ENCODE measurements at regions not wholly inside any gene's neighbourhood (a gene's known extent, or its start where the extent isn't known, plus 50 kb on each side); places are given as distances from the start of the nearest gene placed in this dataset.
"Not testable (repeated sequence)": the region's sequence is repeated elsewhere in the genome, so short reads cannot be mapped to it uniquely, and the experiment has no call there.

- TF ChIP-seq CTCF (conservative IDR thresholded peaks at IDR 0.05; ENCODE audit: control insufficient read depth, insufficient read depth, low read depth, low read length): no peak
- H3K4me3 ChIP-seq (ENCODE audit: control insufficient read depth, low read depth, low read length): no peak overlapping the region
- no peak for DNase-seq (ENCODE audit: low read depth)
Measured at GRCh38 chr13:61215601-61216000, 200.0 kb downstream of the PCDH20 start.

DNA sequence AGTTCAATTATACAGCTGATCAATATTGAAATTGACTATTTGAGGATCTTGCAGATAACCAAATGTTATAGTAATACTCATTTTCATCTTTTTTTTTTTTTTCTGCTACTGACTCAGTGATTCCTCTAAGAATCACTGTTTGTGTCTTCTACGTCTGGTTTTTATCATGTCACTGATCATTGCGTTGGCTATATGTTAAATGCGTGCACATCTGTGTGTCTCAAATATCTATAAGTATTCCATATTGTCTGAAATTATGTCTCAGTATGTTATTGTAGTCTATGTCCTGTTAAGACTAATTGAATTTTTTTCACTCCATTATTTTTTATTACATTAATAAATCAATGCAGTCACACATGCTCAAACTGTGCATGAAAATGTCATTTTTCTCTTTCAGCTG lies 200.5 kb downstream of the PCDH20 start:
- no peak overlapping the region for H3K4me3 ChIP-seq (ENCODE audit: control insufficient read depth, low read depth, low read length)
- no peak for TF ChIP-seq CTCF (conservative IDR thresholded peaks at IDR 0.05; ENCODE audit: control insufficient read depth, insufficient read depth, low read depth, low read length)
- no peak for DNase-seq (ENCODE audit: low read depth)

DNA sequence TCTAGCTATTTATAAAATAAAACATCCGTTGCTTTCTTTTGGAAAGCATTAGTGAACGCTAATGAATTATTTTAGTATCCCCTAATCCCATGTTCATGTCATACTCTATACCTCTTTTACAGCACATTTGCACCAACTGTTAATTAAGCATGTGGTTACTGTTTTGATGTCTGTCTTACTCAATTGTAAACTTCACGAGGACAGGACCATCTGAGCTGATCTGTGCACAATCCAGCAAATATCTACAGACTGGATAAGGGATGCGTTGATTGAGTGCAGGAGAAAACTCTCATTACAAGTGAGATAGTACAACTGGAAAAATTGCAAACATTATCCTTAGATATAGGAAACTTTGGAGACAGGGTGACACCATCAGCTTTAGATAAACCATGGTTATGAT lies 201.1 kb downstream of the PCDH20 start:
- TF ChIP-seq CTCF (conservative IDR thresholded peaks at IDR 0.05; ENCODE audit: control insufficient read depth, insufficient read depth, low read depth, low read length): no peak
- DNase-seq (ENCODE audit: low read depth): no peak
- H3K4me3 ChIP-seq (ENCODE audit: control insufficient read depth, low read depth, low read length): no peak overlapping the region

GRCh38 chr13:61205898-61206297 lies 209.8 kb downstream of the PCDH20 start:
- DNase-seq (ENCODE audit: low read depth); H3K4me3 ChIP-seq (ENCODE audit: control insufficient read depth, low read depth, low read length): not testable (repeated sequence)

DNA sequence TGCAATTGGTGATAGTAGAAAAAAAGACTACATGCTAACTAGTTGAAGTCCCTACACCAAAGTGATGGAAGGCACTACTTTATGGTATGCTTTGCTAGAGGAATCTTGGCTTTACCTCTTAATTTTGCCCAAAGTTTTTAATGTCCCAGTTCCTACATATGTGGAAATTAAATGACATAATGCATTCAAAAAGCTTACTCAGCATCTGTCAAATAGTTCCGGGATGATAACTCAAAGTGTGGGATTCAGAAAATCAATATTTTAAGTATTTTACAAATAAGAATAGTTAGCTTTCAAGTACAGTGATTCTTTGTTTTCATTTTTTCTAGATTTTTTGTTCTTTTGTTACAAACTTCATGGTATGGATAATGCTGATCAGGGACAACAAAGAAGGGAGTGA lies 211.6 kb downstream of the PCDH20 start:
- no peak overlapping the region for H3K4me3 ChIP-seq (ENCODE audit: control insufficient read depth, low read depth, low read length)
- TF ChIP-seq CTCF (conservative IDR thresholded peaks at IDR 0.05; ENCODE audit: control insufficient read depth, insufficient read depth, low read depth, low read length): no peak
- DNase-seq (ENCODE audit: low read depth): no peak

GRCh38 chr13:61202042-61202441 lies 213.6 kb downstream of the PCDH20 start:
- TF ChIP-seq CTCF (conservative IDR thresholded peaks at IDR 0.05; ENCODE audit: control insufficient read depth, insufficient read depth, low read depth, low read length): no peak
- no peak for DNase-seq (ENCODE audit: low read depth)
- no peak overlapping the region for H3K4me3 ChIP-seq (ENCODE audit: control insufficient read depth, low read depth, low read length)

- no peak for DNase-seq (ENCODE audit: low read depth)
- TF ChIP-seq CTCF (conservative IDR thresholded peaks at IDR 0.05; ENCODE audit: control insufficient read depth, insufficient read depth, low read depth, low read length): no peak
- H3K4me3 ChIP-seq (ENCODE audit: control insufficient read depth, low read depth, low read length): no peak overlapping the region
Measured at GRCh38 chr13:61192826-61193225, 222.8 kb downstream of the PCDH20 start.
